ENCODE measurements at regions not wholly inside any gene's neighbourhood (a gene's known extent, or its start where the extent isn't known, plus 50 kb on each side); places are given as distances from the start of the nearest gene placed in this dataset.

DNA sequence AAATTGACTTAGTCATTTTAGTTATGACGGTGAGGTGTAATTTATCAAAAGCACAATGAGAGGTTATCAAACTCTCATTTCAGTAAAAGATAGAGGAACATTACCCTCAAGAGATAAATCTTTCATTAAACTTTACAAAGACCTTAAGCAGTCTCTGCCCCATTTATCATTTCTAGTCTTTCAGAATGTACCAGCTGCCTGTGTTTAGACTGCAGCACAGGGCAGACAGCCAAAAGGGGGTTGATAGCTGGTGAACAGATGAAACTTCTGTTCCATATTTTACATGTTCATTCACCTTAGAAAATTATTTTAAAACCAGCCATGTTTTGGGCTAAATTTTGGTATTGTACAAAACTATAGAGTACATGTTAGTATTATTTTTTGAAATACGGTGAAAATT is 514.6 kb upstream of the CNTN3 start:
- Mint-ChIP-seq H3K27me3 (ENCODE audit: low read depth) (no peaks in the 10 kb centered on the region), H3K27ac (no peak overlapping the region), H3K4me3 (no peak overlapping the region), H3K4me1 (no peaks in the 10 kb centered on the region), H3K36me3 (ENCODE audit: low read depth) (no peaks in the 10 kb centered on the region), H3K9me3 (peaks cover 14% of the 10 kb centered on the region)
- TF ChIP-seq CTCF (IDR thresholded peaks at IDR 0.05; ENCODE audit: unreplicated experiment in 3 of 3): no peak

- Mint-ChIP-seq H3K27ac (no peak overlapping the region), H3K4me3 (no peak overlapping the region), H3K36me3 (ENCODE audit: low read depth) (no peaks in the 10 kb centered on the region), H3K9me3 (peaks cover 20% of the 10 kb centered on the region), H3K27me3 (ENCODE audit: low read depth) (peaks cover 3% of the 10 kb centered on the region), H3K4me1 (no peaks in the 10 kb centered on the region)
- no peak for TF ChIP-seq CTCF (IDR thresholded peaks at IDR 0.05; ENCODE audit: unreplicated experiment in 3 of 3)
Measured at GRCh38 chr3:75136100-75136897, 521.8 kb upstream of the CNTN3 start.

DNA sequence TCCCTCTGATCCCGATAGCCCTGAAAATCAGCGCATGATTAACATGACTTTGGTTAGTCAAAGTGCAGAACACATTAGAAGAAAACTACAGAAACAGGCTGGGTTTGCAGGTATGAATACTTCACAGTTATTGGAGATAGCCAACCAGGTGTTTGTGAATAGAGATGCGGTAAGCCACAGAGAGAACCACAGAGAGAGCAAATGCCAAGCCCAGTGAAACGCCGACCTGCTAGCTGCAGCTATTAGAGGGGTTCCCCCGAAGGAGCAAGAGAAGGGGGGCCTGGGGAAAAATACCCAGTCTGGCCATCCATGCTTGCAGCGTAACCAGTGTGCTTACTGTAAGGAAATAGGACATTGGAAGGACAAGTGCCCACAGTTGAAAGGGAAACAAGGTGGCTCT is 523.9 kb upstream of the CNTN3 start:
- Mint-ChIP-seq H3K27ac (no peak overlapping the region), H3K36me3 (ENCODE audit: low read depth) (no peaks in the 10 kb centered on the region), H3K27me3 (ENCODE audit: low read depth) (peaks cover 3% of the 10 kb centered on the region), H3K4me3 (no peak overlapping the region), H3K9me3 (peaks cover 20% of the 10 kb centered on the region), H3K4me1 (no peaks in the 10 kb centered on the region)
- no peak for TF ChIP-seq CTCF (IDR thresholded peaks at IDR 0.05; ENCODE audit: unreplicated experiment in 3 of 3)

GRCh38 chr3:75140904-75141615 is 523.1 kb upstream of the FRG2C start:
- TF ChIP-seq CTCF (IDR thresholded peaks at IDR 0.05; ENCODE audit: unreplicated experiment in 3 of 3): no peak
- peaks cover 3% of the 10 kb centered on the region for H3K27me3 Mint-ChIP-seq (ENCODE audit: low read depth)
- H3K4me3 Mint-ChIP-seq: no peak overlapping the region
- peaks cover 13% of the 10 kb centered on the region for H3K9me3 Mint-ChIP-seq
- H3K36me3 Mint-ChIP-seq (ENCODE audit: low read depth): no peaks in the 10 kb centered on the region
- no peak overlapping the region for H3K27ac Mint-ChIP-seq
- no peaks in the 10 kb centered on the region for H3K4me1 Mint-ChIP-seq

DNA sequence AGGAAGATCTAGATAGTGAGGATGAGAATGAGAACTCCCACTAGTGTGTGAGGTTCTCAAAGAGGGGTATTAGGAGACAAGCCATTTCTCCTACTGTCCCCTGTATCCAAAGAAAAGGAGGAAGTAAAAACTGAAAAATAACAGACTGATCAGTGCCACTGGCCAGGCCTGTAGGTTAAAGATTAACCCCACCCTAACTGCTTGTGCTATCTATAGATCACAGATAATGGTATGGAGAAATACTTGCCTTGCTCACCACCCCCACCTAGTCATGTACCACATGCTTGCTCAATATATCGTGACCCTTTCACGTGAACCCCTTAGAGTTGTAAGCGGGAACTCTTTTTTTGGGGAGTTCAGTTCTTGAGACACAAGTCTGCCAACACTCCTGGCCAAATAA is 519.7 kb upstream of the FRG2C start:
- Mint-ChIP-seq H3K27me3 (ENCODE audit: low read depth) (peaks cover 3% of the 10 kb centered on the region), H3K4me1 (no peaks in the 10 kb centered on the region), H3K9me3 (peaks cover 3% of the 10 kb centered on the region), H3K4me3 (no peak overlapping the region), H3K36me3 (ENCODE audit: low read depth) (no peaks in the 10 kb centered on the region), H3K27ac (no peak overlapping the region)
- TF ChIP-seq CTCF (IDR thresholded peaks at IDR 0.05; ENCODE audit: unreplicated experiment in 3 of 3): no peak
